ENCODE measurements at regions not wholly inside any gene's neighbourhood (a gene's known extent, or its start where the extent isn't known, plus 50 kb on each side); places are given as distances from the start of the nearest gene placed in this dataset.

DNA sequence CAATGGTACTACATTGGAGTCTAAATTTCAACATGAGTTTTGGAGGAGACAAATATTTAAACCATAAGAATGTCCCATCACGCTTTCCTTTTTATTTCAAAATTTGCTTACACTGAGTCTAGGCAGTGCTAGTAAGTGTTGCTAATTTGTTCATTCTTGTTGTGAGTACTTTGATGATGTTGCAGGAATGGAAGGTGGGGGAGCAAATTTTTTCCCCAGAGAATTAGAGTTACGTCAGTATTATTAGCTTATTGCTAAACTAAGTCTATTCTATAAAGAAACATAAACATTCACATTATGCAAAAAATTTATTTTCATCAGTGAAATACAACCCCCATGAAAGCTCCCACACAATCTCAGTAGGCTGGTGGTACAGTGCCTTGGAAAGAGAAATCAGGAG is 88.0 kb downstream of the BLID start:
- TF ChIP-seq POLR2AphosphoS5 (IDR thresholded peaks at IDR 0.05; ENCODE audit: insufficient read depth in 1 of 2, low read depth in 1 of 2) (no peak), POLR2A (IDR thresholded peaks at IDR 0.05) (no peak)
- TF ChIP-seq, protein P1, sequence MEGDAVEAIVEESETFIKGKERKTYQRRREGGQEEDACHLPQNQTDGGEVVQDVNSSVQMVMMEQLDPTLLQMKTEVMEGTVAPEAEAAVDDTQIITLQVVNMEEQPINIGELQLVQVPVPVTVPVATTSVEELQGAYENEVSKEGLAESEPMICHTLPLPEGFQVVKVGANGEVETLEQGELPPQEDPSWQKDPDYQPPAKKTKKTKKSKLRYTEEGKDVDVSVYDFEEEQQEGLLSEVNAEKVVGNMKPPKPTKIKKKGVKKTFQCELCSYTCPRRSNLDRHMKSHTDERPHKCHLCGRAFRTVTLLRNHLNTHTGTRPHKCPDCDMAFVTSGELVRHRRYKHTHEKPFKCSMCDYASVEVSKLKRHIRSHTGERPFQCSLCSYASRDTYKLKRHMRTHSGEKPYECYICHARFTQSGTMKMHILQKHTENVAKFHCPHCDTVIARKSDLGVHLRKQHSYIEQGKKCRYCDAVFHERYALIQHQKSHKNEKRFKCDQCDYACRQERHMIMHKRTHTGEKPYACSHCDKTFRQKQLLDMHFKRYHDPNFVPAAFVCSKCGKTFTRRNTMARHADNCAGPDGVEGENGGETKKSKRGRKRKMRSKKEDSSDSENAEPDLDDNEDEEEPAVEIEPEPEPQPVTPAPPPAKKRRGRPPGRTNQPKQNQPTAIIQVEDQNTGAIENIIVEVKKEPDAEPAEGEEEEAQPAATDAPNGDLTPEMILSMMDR (IDR thresholded peaks at IDR 0.05) = no peak

Data from vagina (tissue), 2 donors.